HG03575 (cell line): ENCODE measurements at regions not wholly inside any gene's neighbourhood (a gene's known extent, or its start where the extent isn't known, plus 50 kb on each side); places are given as distances from the start of the nearest gene placed in this dataset.
"Not testable (repeated sequence)": the region's sequence is repeated elsewhere in the genome, so short reads cannot be mapped to it uniquely, and the experiment has no call there.

Experiments
- ATAC-seq: cut with Tn5 transposase; IDR thresholded peaks from one replicate; pipeline ENCODE4 v1.9.1; 2021; ENCODE audit not compliant: unreplicated experiment, insufficient number of reproducible peaks, low FRiP score; ENCODE audit errors: extremely low read depth

DNA sequence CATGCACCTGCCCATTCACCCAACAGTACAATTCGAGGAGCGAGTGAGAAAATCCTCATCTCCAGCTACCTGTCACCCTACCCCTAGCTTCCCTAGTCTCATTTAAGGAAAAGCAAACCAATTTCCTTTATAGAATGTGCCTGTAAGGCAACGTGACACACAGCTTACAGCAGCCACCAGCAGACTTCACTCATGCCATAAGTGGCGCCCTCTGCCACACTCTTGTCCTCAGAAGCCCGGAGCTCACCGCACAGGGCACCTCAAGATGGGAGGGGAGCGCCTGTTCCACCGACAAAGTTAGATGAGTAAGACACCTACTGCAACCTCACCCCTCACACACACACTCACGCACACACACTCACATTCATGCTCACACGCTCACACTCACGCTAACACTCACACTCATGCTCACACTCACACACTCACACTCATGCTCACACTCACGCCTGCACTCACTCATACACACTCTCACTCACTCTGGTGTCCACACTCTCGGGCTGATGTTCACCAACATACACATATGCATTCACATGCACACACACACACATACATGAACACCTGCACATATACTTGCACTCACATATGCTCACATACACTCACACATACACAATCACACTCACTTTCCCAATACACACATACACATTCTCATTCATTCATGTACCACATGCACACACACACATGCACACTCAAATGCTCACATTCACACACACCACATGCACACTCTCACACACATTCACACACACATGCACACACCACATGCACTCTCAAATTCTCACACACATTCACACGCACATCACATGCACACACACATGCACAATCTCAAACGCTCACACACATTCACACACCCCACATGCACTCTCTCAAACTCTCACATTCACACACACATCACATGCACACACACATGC lies 170.7 kb downstream of the PSMG1 start:
- no peak for ATAC-seq

DNA sequence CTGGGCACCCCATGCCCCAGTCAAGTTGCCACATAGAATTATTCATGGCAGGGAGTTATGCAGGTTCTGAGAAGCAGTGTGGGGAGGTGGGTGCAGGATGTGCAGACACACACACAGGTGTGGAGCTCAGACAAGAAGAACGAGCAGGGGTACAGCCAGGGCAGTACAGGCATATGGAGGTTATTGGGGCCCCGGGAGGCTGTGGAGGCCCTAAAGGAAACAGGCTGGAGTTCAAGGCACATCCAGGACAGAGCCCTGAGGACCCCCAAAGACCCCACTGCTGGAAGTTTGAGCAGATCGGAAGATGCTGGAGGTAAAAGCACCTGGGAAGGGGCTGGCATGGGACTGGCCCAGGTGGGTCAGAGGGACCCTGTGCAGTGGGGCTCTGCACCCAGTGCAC lies 171.3 kb downstream of the PSMG1 start:
- ATAC-seq: no peak

DNA sequence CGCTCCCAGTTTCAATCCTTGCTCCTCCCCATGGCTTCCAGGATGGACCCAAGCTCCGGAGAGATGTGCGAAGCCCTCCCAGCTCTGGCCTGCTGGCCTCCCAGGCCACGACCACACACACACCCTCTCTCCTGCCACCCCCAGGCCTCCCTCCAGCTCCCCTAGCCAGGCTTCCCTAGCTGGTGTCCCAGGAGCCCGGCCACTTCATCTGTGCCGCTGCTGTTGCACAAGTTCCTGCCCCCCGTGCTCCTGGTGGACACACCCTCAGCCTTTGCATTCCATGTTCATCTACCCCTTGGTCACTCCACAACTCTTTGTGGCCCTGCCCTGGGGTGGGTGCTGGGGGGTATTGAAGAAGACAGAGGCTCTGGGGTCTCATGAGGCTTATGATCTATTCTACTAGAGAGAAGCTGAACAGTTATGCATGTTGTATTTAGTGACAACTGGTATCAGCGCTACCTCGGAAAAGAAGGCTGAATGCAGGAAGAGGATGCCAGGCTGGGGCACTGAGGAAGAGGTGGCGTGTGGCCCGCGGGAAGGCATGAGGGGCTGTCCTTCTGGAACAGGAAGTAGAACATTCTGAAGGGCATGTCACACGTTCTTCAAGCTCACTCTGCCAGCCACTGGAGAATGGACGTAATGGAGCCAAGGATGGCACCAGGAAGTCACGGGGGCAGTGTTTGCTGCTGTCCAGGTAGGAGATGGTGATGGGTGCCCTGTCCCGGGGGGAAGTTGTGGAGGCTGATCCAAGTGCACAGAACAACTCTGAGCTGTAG lies 172.4 kb downstream of the PSMG1 start:
- ATAC-seq: no peak

DNA sequence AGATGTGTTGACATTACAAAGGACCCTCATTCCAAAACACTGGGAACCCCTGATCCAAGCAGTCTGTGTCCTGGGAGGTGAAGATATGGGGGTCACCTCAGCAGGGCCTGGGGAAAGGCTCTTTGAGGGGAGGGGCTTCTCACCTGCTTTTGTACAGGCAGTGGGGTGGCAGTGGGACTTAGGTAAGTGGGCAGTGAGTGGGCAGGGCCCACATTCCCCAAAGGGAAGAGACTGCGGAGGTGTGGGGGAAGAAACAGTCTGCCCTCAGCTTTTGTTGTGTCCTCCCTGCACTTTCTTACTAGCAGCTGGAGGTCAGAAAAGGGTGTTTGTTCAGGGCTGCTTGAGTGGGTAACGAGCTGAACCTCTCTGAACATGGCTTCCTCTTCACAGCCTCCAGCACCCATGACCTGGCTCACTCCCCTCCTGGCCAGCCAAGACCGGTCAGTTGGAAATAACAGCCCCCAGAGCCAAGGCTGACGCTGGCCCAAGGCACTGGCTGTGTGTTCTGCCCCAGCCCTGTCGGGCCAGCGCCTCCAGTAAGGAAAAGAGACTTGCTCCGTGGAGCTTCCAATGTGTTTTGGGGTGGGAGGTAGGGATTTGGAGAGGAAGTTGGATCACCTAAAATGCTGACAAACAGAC lies 173.5 kb downstream of the PSMG1 start:
- ATAC-seq: no peak

DNA sequence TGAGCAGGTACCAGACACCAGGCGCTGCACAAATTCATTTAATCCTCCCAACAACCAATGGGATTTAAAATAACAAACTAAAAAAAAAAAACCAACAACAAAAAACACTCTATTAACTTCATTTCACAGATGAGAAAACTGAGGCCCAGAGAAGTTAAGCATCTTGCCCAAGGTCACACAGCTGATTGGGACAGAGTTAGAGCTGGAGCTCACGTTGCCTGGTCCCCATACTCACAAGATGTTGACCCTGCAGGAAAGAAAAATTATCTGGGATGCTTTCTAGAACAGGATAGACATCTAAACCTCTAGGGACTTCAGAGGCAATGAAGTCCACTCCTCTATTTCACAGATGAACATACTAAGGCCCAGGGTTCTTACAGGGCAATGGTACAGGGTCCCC lies 175.3 kb downstream of the PSMG1 start:
- no peak for ATAC-seq

DNA sequence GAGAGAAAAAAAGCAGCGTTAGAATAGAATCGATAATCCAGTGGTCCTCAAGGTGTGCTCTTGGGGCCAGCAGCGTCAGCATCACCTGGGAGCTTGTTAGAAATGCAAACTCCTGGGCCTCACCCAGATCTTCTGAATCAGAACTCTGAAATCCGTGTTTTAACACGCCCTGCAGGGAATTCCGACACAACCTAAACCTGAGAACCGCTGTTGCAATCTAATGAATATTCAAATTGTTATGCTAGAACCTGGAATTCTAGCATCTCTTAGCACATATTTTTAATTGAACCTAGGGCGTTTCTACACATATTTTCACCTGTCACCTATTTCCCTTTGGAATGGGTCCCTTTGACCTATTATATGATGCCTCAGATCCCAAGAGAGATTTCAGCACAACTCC lies 175.7 kb downstream of the PSMG1 start:
- ATAC-seq: no peak

DNA sequence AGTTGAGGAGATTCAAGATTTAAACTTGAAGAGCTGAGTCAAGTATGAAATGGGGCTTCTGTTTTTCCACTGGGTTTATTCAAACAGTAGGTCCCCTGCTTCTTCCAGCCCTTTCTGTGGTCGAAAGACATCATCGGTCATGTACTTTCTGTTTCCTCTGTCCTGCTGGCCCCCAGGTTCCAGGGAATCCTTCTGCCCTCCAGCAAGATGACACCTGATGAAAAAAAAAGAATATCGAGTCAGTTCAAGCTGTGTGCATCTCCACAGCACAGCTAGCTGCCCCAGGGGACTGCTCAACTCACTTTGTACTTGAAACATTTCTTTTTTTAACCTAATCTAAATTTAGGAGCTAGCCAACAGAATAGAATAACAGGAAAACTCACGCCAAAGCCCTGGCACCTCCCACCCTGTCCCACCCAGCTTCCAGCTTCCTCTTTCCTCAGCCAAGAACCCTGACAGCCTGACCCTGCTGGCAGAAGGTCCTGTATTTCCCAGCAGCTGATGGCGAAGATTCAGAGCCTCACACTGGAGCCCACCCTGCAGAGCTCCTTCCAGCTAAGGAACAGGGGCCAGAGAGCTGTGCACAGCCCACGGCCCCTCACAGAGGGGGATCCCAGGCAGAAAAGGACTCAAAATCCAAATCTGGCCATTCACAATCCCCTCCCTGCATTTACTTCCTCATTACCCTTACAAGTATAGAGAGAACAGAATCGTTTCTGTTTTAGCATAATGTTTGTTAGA lies 176.5 kb downstream of the PSMG1 start:
- no peak for ATAC-seq

DNA sequence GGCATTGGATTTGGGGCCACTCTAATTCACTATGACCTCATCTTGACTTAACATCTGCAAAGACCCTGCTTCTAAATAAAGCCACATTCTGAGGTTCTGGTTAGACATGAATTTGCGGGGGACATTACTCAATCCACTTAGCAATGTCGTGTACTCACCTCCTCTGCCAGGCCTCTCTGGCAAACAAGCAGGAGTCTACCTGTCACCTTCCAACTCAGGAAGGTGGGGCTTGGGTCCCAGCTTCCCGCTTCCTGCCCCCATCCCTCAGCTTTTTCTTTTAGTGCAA lies 177.8 kb downstream of the PSMG1 start:
- no peak for ATAC-seq

DNA sequence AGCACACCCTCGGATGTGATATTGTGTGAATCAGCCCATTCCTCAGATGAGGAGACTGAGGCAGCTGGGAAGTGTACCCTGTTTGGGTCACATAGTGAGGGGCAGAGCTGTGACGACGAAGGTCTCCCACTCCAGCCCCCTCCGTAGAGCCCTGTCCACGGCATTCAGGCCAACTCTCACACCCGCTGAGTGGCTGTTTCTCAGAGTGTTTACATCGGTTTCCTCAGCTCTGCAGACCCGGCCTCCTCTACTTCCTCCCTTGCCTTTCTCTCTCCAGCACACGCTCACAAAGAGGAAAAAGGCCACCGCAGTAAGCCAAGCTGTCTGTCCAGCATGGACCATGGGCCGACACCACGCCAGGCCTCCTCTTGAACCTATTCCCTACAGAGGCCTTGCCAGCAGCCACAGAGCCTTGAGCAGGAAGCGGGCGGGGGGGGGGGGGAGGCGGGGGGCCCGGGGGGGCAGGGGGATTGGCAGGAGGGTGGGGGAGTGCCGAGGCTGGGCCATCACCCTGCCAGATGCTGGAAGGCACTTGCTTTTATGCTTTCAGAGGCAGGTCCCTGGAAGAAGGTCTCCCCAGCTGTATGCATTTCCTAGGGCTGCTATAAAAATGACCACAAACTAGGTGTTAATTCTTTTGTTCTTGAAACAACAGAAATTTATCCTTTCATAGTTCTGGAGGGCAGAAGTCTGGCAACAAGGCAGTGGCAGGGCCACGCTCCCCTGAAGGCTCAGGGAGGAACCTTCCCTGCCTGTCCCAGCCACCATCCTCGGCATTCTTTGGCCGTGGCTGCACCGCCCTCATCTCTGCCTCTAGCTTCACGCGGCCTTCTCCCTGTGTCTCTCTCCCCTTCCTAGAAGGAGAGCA lies 178.4 kb downstream of the PSMG1 start:
- no peak for ATAC-seq

DNA sequence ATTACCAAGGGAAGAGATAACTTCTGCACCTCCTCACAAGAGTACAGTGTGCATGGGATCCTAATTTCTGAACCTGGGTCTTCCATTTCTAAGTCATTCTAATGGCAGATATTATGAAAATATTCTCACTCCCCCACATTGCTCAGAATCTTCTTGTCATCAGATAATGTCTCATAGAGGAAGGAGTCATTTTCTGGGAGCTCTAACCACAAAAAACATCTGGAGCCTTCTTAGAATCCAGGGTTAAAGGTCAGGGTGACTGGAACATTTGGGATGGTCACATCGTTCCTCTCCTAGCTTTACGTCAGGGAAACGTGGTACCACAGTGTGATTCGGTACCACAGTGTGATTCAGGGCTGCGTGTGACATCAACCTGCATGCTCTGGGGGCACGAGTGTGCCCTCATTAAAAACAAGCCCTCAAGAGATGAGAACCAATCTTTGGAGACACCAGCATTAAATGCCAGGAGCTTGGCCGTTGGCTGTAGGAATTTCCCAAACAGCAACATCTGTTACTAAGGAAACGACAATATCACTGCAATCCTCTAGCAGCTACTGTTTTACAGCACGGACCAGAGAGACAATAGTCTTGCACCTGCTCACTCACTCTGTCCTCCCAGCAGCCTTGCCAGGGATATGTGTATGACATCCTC lies 179.1 kb downstream of the PSMG1 start:
- ATAC-seq: no peak

DNA sequence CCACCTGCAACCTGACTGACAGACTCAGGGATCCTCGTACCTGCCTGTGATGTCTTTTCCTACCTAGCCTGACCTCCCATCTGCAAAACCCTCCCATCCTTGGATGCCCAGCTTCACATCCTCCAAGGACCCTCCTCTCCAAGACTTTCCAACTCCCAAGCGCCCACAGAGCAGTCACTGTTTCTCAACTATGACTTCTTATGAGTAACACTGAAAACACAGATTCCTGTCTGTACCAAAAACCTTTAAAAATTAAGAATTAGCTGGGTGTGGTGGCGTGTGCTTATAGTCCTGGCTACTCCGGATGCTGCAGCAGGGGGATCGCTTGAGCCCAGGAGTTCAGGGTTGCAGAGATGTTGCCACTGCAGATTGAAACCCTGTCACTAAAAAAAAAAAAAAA lies 181.9 kb downstream of the PSMG1 start:
- ATAC-seq: no peak

DNA sequence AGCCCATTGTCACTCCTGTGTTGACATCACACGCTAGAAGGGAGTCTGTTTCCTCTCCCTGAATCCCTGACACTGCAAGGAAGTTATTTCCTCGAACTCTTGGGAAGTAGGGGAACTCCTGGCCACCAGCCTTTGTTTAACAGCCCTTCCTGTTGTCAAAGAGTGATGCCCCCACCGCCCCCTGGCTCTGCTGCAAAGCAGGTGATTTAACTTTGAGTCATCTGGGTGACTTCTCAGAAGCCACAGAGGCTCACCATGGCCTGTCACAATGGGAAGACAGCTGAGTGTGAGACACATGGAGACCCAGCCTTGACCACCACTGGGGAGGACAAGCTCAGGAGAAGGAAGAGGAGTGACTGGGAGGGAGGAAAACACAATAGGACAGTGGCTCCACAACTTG lies 182.8 kb downstream of the PSMG1 start:
- ATAC-seq: no peak

DNA sequence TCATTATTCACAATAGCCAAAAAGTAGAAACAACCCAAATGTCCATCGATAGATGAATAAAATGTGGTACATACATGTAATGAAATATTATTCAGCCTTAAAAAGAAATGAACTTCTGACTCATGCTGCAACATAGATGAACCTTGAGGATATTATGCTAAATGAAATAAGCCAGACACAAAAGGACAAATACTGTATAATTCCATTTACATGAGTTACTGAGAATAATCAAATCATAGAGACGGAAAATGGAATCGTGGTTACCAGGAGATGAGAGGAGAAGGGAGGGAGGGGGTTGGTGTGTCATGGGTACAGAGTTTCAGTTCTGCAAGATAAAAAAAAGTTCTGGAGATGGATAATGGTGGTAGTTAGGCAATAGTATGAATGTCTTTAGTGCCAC lies 184.1 kb downstream of the PSMG1 start:
- ATAC-seq: no peak

DNA sequence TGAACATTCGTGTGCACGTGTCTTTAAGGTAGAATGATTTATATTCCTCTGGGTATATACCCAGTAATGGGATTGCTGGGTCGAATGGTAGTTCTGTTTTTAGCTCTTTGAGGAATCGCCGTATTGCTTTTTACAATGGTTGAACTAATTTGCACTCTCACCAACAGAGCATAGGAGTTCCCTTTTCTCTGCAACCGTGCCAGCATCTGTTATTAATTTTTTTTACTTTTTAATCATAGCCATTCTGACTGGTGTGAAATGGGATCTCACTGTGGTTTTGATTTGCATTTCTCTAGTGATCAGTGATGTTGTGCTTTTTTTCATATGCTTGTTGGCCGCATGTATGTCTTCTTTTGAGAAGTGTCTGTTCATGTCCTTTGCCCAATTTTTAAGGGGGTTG lies 185.0 kb downstream of the PSMG1 start:
- ATAC-seq: not testable (repeated sequence)

DNA sequence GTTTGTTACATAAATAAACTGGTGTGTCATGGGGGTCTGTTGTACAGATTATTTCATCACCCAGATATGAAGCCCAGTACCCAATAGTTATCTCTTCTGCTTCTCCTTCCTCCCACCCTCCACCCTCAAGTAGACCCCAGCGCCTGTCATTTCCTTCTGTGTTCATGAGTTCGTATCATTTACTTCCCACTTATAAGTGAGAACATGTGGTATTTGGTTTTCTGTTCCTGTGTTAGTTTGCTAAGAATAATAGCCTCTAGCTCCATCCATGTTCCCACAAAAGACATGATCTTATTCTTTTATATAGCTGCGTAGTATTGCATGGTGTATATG lies 185.4 kb downstream of the PSMG1 start:
- not testable (repeated sequence) for ATAC-seq

DNA sequence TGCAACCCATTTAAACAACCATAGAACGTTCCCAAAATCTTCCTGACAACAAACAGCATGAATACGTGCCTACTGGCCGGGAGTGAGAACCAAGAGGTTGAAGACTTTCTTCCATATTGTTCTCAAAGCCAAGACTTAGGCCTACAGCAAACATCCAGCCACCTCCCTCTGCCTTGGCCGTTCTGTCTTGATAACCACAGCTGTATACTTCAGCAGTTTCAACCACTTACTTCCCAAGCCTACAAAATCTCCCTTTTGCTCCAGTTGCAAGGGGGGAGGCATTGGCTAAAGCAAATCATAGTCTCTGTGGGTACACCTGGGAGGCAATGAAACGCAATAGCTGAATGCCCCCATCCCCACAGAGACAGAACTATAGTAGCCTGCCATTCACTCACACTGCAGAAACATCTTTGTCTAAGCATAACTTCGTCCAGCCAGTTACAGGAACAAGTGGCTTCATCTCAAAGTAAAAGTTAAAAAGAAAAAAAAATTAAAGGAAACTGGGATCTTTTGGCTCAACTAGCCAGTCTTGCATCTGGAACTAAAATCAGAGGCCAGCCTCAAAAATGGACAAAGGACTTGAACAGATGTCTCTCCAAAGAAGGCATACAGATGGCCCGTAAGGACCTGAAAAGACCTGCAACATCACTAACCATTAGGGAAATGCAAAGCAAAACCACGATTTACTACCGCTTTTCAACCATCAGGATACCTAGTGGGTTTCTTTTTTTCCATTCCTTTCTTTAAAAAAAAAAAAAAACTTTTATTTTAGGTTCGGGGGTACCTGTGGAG lies 186.0 kb downstream of the PSMG1 start:
- ATAC-seq: no peak

DNA sequence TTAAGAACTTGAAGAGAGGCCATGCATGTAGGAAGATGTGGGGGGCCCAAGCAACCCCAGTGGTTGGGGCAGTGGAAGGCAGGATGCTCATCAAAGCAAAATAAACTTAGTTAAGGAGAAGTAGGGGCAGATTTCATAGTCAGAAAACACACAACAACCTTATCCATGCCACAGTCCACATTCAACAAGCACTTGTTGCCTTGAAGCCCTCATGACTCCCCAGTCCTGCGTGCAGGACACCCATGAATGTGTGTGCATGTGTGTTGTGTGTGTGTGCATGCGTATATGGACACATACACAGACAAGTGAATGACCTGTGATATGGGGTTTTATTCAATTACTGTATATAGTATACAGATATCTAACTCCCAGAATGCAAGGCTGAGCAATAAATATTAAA lies 186.9 kb downstream of the PSMG1 start:
- no peak for ATAC-seq
